Neuronal stem cell (in vitro differentiated cells): ENCODE measurements at regions not wholly inside any gene's neighbourhood (a gene's known extent, or its start where the extent isn't known, plus 50 kb on each side); places are given as distances from the start of the nearest gene placed in this dataset.

Source experiments
- DNase-seq: peaks from one replicate; pipeline ENCODE4 v3.0.0-alpha.2; 2013; ENCODE audit warnings: low spot score
- H2AFZ ChIP-seq: one replicate; pipeline ENCODE4 v1.6.1; 2013; ENCODE audit warnings: mild to moderate bottlenecking, low read length, inconsistent platforms
- H2AK5ac ChIP-seq: 2 replicates; pipeline ENCODE4 v1.6.1; 2013; ENCODE audit warnings: low read depth, mild to moderate bottlenecking, inconsistent platforms, low read length, moderate library complexity, mixed read lengths
- H2BK120ac ChIP-seq: 2 replicates; pipeline ENCODE4 v1.6.1; 2013; ENCODE audit warnings: low read depth, mild to moderate bottlenecking, inconsistent platforms, low read length, moderate library complexity, mixed read lengths
- H2BK12ac ChIP-seq: one replicate; pipeline ENCODE4 v1.6.1; 2013; ENCODE audit warnings: low read length, inconsistent platforms
- H2BK15ac ChIP-seq: 2 replicates; pipeline ENCODE4 v1.6.1; 2013; ENCODE audit warnings: mild to moderate bottlenecking, low read length, inconsistent platforms, mixed read lengths
- H2BK5ac ChIP-seq: one replicate; pipeline ENCODE4 v1.6.1; 2013; ENCODE audit warnings: inconsistent platforms, mild to moderate bottlenecking, low read length, moderate library complexity
- H3K14ac ChIP-seq: one replicate; pipeline ENCODE4 v1.6.1; 2013; ENCODE audit warnings: low read length, inconsistent platforms
- H3K18ac ChIP-seq: 2 replicates; pipeline ENCODE4 v1.6.1; 2013; ENCODE audit warnings: low read length, inconsistent platforms
- H3K23ac ChIP-seq: 2 replicates; pipeline ENCODE4 v1.6.1; 2013; ENCODE audit warnings: low read depth, mild to moderate bottlenecking, mixed read lengths, low read length, inconsistent platforms; ENCODE audit not compliant: poor library complexity
- H3K27ac ChIP-seq: replicated peaks from 3 replicates; pipeline ENCODE4 v1.5.1; 2013; ENCODE audit warnings: low read length, inconsistent platforms
- H3K27me3 ChIP-seq, 3 experiments: 2 replicates each; pipeline ENCODE4 v1.6.1; 2013; ENCODE audit warnings: low read length in 3 of 3, mild to moderate bottlenecking in 2 of 3, inconsistent platforms in 1 of 3, low read depth in 1 of 3, mixed read lengths in 1 of 3, moderate library complexity in 1 of 3; ENCODE audit not compliant: control insufficient read depth in 3 of 3, insufficient read depth in 3 of 3
- H3K36me3 ChIP-seq, 2 donors: replicated peaks in 1 of 2; 2 replicates each; pipeline ENCODE4 v1.6.1; 2013; ENCODE audit warnings: low read length in 2 of 2; ENCODE audit not compliant: control insufficient read depth in 2 of 2, insufficient read depth in 2 of 2
- H3K4ac ChIP-seq: 2 replicates; pipeline ENCODE4 v1.6.1; 2013; ENCODE audit warnings: inconsistent platforms, mild to moderate bottlenecking, low read length, moderate library complexity
- H3K4me1 ChIP-seq, 2 donors: 1 replicate in 1 of 2; 2 replicates in 1 of 2; pipeline ENCODE4 v1.6.1; 2013; ENCODE audit warnings: low read length in 2 of 2, low read depth in 1 of 2; ENCODE audit not compliant: control insufficient read depth in 2 of 2, insufficient read depth in 1 of 2
- H3K4me2 ChIP-seq: one replicate; pipeline ENCODE4 v1.6.1; 2013; ENCODE audit warnings: mild to moderate bottlenecking, low read length, inconsistent platforms; ENCODE audit not compliant: insufficient read depth, poor library complexity, severe bottlenecking
- H3K4me3 ChIP-seq, 2 donors: 2 replicates each; pipeline ENCODE4 v1.5.1; 2013; ENCODE audit warnings: low read length in 2 of 2, mild to moderate bottlenecking in 2 of 2, inconsistent platforms in 1 of 2, moderate library complexity in 1 of 2
- H3K79me1 ChIP-seq: one replicate; pipeline ENCODE4 v1.6.1; 2013; ENCODE audit warnings: low read depth, mild to moderate bottlenecking, inconsistent platforms, low read length, moderate library complexity
- H3K9ac ChIP-seq: one replicate; pipeline ENCODE4 v1.6.1; 2013; ENCODE audit warnings: mild to moderate bottlenecking, low read depth, low read length, inconsistent platforms; ENCODE audit not compliant: poor library complexity
- H3K9me3 ChIP-seq, 2 donors: replicated peaks in 1 of 2; 2 replicates each; pipeline versions ENCODE3 to v1.6.1; 2013; ENCODE audit warnings: low read length in 2 of 2, mild to moderate bottlenecking in 2 of 2, inconsistent platforms in 1 of 2, low read depth in 1 of 2, mixed read lengths in 1 of 2, moderate library complexity in 1 of 2; ENCODE audit not compliant: control insufficient read depth in 2 of 2, insufficient read depth in 1 of 2
- H4K8ac ChIP-seq: one replicate; pipeline ENCODE4 v1.6.1; 2013; ENCODE audit warnings: low read depth, mild to moderate bottlenecking, inconsistent platforms, low read length, moderate library complexity
- H4K91ac ChIP-seq: one replicate; pipeline ENCODE4 v1.6.1; 2013; ENCODE audit warnings: low read length, low read depth, mild to moderate bottlenecking, inconsistent platforms; ENCODE audit not compliant: poor library complexity
- WGBS, 2 donors: extraction: QIAGEN DNeasy Blood & Tissue Kit; methylation state at CpG; one replicate each; pipeline ENCODE4 v1.1.7; 2013; ENCODE audit warnings: missing lambda C conversion rate in 2 of 2, mixed read lengths in 1 of 2; ENCODE audit not compliant: insufficient read length in 2 of 2, insufficient replicate concordance in 1 of 2; ENCODE audit errors: extremely low coverage in 2 of 2; 5-methylcytosine and 5-hydroxymethylcytosine counted together

GRCh38 chr2:16072638-16073290 is 132.4 kb downstream of the MYCN start:
- H2BK15ac ChIP-seq = no peak overlapping the region
- H3K23ac ChIP-seq = no peak overlapping the region

GRCh38 chr2:16071865-16072637 is 131.7 kb downstream of the MYCN start:
- Histone ChIP-seq H3K4me1 (peaks cover 17 to 20% of the 10 kb centered on the region in 2 donors), H3K4ac (no peak overlapping the region), H3K27ac (no peak overlapping the region), H3K79me1 (no peaks in the 10 kb centered on the region), H2AFZ (no peak overlapping the region), H4K8ac (no peak overlapping the region), H2AK5ac (peak overlapping the region; percentile 4), H3K9ac (no peak overlapping the region), H3K9me3 (peaks cover 0 to 4% of the 10 kb centered on the region in 2 donors), H3K36me3 (no peaks in the 10 kb centered on the region), H3K4me3 (no peak overlapping the region), H2BK5ac (no peak overlapping the region), H4K91ac (no peak overlapping the region), H2BK120ac (no peak overlapping the region), H3K18ac (peak overlapping the region; percentile 73), H3K4me2 (no peak overlapping the region), H2BK12ac (peak overlapping the region; percentile 59), H2BK15ac (no peak overlapping the region), H3K23ac (no peak overlapping the region), H3K14ac (no peak overlapping the region), H3K27me3 (no peaks in the 10 kb centered on the region)
- no CpG with 5 or more reads among the region's 13 CpGs for WGBS, 2 donors
- DNase-seq = no peak

More at GRCh38 chr2:16072638-16073290, 132.4 kb downstream of the MYCN start:
- H3K36me3 ChIP-seq = no peaks in the 10 kb centered on the region
- no peak overlapping the region for H2BK120ac ChIP-seq
- no peaks in the 10 kb centered on the region for H3K79me1 ChIP-seq
- no peak overlapping the region for H3K9ac ChIP-seq
- H3K4me2 ChIP-seq = no peak overlapping the region
- H2BK5ac ChIP-seq = no peak overlapping the region
- DNase-seq = no peak
- no peaks in the 10 kb centered on the region for H3K27me3 ChIP-seq
- H2AFZ ChIP-seq = peak overlapping the region; percentile 8
- peak overlapping the region; percentile 73 for H3K18ac ChIP-seq
- no peak overlapping the region for H3K4me3 ChIP-seq
- no peak overlapping the region for H3K14ac ChIP-seq
- peak overlapping the region; percentile 4 for H2AK5ac ChIP-seq
- no peak overlapping the region for H4K8ac ChIP-seq
- H4K91ac ChIP-seq = no peak overlapping the region
- H3K4ac ChIP-seq = no peak overlapping the region
- H2BK12ac ChIP-seq = peak overlapping the region; percentile 59
- no peak overlapping the region for H3K27ac ChIP-seq
- H3K9me3 ChIP-seq = peaks cover 0 to 4% of the 10 kb centered on the region in 2 donors
- WGBS, 2 donors = no CpG with 5 or more reads among the region's 7 CpGs
- peaks cover 16 to 20% of the 10 kb centered on the region in 2 donors for H3K4me1 ChIP-seq

DNA sequence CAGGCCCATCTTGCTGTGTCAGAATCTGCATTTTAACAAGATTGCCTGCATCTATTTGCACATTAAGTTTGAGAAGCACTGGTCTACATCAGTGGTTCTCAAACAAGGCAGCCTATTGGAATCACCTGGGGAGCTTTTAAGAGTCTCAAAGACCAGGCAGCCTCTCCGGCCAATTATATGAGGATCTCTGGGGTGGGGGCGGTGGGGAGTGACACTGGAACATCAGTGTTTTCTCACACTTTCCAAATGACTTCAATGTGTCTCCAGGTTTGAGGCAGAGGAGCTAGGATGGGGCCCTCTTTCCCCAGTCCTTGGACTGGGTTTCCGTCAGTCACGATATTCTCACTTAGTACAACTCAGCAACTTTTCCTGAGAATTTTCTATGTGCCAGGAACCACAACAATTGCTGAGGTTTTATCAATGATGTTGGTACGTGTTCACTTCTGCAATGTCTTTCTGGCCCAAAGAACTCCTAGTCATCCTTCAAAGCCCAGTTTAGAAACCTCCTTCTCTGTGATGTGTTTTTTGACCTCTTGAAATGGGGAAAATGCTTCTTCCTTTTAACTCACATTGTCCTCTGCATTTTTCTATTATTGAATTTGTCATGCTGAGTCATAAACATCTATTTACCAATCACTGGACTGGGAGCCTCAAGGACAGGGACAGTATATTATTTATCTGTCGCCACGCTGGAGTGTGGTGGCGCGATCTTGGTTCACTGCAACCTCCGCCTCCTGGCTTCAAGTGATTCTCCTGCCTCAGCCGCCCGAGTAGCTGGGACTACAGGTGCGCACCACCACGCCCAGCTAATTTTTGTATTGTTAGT is 130.9 kb downstream of the MYCN start:
- no peak overlapping the region for H2BK15ac ChIP-seq
- no peaks in the 10 kb centered on the region for H3K9me3 ChIP-seq
- no peak overlapping the region for H2BK5ac ChIP-seq
- no peak overlapping the region for H3K4ac ChIP-seq
- H3K18ac ChIP-seq = no peak overlapping the region
- no peak overlapping the region for H4K91ac ChIP-seq
- no peak for DNase-seq
- H3K4me1 ChIP-seq = peaks cover 21 to 23% of the 10 kb centered on the region in 2 donors
- H3K36me3 ChIP-seq = no peaks in the 10 kb centered on the region
- no peak overlapping the region for H2BK120ac ChIP-seq
- no peak overlapping the region for H3K14ac ChIP-seq
- no peak overlapping the region for H2AFZ ChIP-seq
- H3K79me1 ChIP-seq = no peaks in the 10 kb centered on the region
- no peak overlapping the region for H3K9ac ChIP-seq
- no peak overlapping the region for H3K4me3 ChIP-seq
- H2BK12ac ChIP-seq = no peak overlapping the region
- WGBS, 2 donors = no CpG with 5 or more reads among the region's 14 CpGs
- no peak overlapping the region for H2AK5ac ChIP-seq
- no peak overlapping the region for H3K23ac ChIP-seq
- no peak overlapping the region for H4K8ac ChIP-seq
- H3K27ac ChIP-seq = peak overlapping the region; percentile 92
- H3K27me3 ChIP-seq = no peaks in the 10 kb centered on the region
- H3K4me2 ChIP-seq = no peak overlapping the region

- peak overlapping the region; percentile 56 for H2AK5ac ChIP-seq
- no peak overlapping the region for H3K14ac ChIP-seq
- WGBS, 2 donors = no CpG with 5 or more reads among the region's 6 CpGs
- no peaks in the 10 kb centered on the region for H3K27me3 ChIP-seq
- H2BK120ac ChIP-seq = peak overlapping the region; percentile 92
- peak overlapping the region; percentile 34 for H3K4me2 ChIP-seq
- peaks cover 21 to 23% of the 10 kb centered on the region in 2 donors for H3K4me1 ChIP-seq
- H2BK15ac ChIP-seq = no peak overlapping the region
- no peaks in the 10 kb centered on the region for H3K9me3 ChIP-seq
- no peak overlapping the region for H3K4me3 ChIP-seq
- H3K4ac ChIP-seq = no peak overlapping the region
- H3K27ac ChIP-seq = peak overlapping the region; percentile 92
- peak overlapping the region; percentile 18 for H2BK12ac ChIP-seq
- no peak overlapping the region for H3K9ac ChIP-seq
- no peaks in the 10 kb centered on the region for H3K79me1 ChIP-seq
- H2BK5ac ChIP-seq = no peak overlapping the region
- no peak overlapping the region for H4K8ac ChIP-seq
- peak overlapping the region; percentile 81 for H4K91ac ChIP-seq
- peak overlapping the region; percentile 90 for H3K18ac ChIP-seq
- peak overlapping the region; percentile 40 for H3K23ac ChIP-seq
- H2AFZ ChIP-seq = peak overlapping the region; percentile 69
- no peaks in the 10 kb centered on the region for H3K36me3 ChIP-seq
- DNase-seq = no peak
These were observed 130.3 kb downstream of the MYCN start for GRCh38 chr2:16070648-16070971.
